NOMO-1 (cell line): ENCODE measurements at regions not wholly inside any gene's neighbourhood (a gene's known extent, or its start where the extent isn't known, plus 50 kb on each side); places are given as distances from the start of the nearest gene placed in this dataset.
"Not testable (repeated sequence)": the region's sequence is repeated elsewhere in the genome, so short reads cannot be mapped to it uniquely, and the experiment has no call there.

Experiments used
- DNase-seq, 2 experiments: peaks; one replicate each; lab custom pipeline; 2025; ENCODE audit not compliant: unreplicated experiment in 2 of 2; lab: John Stamatoyannopoulos, UW

DNA sequence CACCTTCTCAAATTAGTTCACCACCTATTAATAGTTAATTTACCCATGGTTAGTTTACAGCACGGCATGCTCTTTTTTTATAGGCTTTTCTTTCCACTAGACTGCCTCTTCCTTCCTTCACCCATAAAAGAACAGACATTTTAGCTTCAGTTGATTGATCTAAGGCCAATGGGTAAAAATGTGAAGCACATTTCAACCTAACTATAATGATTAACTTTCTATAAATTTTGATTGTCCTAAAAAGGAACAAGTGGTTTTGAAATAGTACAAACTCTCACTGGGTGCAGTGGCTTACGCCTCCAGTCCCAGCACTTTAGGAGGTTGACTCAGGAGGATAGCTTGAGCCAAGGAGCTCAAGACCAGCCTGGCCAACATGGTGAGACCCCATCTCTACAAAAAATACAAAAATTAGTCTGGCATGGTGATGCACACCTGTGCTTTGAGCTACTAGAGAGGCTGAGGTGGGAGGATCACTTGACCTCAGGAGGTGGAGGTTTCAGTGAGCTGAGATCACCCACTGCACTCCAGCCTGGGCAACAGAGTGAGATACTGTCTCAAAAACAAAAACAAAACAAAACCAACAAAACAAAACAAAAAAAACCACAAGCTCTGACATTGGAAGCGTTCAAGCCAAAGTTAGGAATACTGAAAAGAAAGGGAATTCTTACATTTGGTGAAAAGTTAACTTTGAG, 89.9 kb upstream of the FAT1 start:
- no peak for DNase-seq

DNA sequence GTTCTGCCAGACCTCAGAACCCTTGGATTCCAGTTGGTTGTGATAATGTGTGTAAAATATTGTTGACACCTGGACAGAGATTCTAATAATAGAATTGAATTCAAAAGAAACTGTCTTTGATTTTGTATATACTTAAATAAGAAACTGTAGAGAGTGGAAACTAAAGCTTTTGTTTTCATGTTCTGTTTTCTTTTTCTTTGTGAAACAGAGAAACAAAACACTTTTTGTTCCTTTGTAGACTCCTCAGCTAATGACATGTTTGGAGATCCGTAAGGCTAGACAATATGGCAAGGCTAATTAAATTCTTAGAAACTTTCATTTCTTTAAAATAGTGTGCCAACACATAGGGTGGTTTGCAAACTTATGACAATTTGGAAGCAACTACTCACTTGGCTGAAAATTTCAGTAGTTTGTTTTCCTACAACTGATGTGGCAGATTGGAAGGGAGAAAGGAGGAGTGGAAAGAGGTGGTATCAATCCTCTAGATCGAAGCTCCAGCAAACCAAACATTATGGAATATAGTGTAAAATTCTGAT, 90.9 kb upstream of the FAT1 start:
- no peak for DNase-seq

DNA sequence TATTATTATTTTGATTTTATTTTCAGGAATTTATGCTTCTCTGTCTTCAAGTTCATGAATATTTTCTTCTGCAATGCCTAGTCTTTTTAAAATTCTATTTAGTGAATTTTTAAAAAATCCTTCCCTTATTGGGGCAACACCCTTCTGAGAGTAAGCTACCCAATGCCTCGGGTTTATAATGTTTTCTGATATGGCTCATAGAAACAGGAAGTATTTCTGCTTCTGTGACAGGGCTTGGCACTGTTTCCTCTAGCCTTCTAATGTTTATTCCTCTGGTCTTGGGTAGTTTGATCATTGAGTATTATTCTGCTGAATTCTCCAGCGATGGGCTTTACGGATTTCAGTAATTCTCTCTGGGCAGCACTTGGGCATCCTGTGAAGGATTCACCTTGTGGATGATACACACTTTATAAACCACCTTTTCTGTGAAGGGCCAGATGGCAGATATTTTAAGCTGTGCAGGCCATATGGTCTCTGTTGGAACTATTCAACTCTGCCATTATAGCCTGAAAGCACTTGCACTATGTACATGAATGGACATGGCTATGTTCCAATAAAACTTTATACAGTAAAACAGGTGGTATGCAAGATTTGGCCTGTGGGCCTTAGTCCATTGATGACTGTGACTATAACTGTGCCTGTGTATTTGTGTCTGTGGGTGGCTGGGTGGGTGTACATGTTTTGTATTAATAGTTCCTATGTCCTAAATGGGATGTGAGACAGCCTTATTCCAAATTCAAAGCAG, 95.9 kb upstream of the FAT1 start:
- DNase-seq = peak; percentile 7 to 49

DNA sequence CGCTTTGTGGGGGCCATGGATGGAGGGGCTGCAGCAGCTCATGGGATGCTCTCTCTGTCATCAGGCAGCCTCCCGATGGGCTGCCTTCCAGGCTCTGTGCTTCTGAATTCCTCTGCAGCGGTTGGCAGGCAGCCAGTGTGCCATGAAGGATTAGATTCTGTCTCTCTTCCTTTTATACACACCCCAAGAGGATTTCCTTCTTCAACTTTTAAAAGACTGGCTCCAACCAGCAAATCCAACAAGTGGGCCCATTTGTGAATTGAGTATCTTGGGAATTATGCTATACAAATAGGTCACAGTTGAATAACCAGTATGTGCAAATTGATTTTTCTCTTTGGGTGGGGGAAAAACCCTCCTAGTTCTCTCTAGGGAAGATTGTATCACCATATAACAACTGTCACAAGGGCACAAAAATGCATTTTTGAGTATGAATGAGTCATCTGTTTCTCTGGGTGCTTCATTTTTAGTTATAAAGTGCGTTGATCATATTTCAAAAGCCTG, 96.8 kb upstream of the FAT1 start:
- DNase-seq = no peak

DNA sequence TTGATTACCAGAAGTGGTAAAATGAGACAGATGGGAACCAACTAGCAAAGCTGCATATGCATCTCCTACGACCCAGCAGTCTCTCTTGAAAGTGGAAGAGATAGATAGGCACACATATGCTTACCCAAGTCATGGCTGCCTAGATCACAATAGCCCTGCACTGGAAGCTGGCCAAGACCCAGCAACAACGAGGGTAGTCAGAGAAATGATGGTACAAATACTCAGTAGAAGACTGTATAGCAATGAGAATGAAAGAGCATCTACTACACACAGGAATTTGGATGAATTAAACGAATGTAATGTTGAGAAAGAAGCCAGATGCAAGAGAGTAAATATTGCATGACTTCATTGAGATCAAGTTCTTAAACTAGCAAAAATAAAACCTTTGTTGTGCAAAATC, 100.3 kb upstream of the FAT1 start:
- no peak for DNase-seq

DNA sequence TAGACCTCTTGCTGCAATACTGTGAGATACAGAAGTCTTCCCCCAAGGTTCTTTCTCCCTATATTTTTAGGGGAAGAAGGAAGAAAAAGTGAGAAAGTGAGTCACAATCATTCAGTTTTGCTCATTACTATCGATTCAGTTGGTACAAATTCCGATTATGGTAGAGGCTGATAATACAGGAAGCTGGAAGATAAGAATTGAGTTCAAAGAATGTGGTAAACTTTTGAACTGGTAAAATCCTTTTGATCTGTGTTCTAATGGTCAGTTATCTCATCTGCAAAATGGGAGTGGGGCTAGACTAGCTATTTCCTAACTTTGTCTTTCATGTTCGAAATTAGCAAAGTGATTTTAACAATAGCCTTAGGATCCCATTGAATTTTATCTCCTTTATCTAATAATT, 101.4 kb upstream of the FAT1 start:
- DNase-seq = no peak

DNA sequence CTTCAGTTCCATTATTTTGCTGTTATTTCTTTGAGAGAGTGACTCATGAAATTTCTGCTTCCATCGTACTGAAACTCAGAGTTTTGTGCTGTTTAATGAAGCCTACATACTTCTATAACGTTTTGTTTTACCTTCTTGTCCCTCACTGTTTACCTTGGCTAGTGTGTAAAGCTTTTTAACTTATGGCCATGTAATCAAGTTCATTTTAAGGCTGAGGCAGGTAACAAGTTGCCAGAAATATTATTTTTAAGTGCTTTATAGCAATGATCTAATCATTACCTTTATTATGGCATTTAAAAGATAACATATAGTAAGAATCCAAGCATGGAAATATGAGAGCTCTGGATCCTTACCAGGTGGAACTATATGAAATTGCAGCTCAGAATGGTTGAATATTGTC, 102.3 kb upstream of the FAT1 start:
- no peak for DNase-seq

DNA sequence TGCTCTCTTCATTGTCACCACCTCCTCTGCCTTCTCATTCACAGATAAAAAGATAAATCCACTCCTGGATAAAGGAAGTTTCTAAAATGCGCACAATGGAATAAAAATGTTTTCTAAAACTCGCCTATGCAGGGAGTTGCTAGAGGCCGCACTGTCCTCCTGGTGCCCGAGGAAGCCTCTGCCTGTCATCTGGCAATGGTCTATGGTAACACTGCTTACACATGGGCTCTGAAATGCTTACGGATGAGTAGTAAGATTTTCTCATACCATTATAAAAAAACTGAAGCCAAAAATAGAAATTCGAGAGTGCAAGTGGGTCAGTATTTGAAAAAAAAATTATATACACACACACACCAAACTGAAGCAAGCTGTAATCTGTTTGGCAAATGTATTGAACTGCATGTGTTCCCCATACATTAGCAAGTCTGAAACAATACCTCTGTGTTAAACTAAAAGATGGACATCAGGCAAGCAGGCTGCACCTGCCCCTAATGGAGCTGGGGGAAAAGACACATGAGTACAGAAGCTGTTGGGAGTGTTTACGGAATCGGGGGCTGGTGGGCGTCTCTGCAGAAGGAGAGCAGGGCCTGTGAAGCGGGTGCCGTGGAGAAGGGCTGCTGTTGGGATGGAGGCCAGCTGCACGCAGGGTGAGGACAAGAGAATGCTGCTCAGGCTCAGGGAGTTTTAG, 103.3 kb upstream of the FAT1 start:
- DNase-seq = no peak

DNA sequence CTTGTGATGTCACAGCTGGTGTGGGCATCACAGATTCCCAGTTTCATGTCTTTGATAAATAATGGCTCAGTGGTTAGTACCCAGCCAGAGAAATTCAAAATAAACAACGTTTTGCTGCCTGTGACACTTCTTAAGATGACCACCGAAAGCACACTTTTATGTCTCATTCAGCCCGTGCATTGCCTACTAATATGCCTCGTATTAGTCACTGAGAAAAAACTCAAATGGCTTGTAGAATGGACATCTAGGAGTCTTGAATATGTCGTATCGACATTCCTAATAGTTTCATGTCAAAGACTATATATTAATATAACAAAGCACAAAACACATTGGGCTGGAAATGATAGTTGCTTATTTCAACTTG, 103.9 kb upstream of the FAT1 start:
- no peak for DNase-seq

DNA sequence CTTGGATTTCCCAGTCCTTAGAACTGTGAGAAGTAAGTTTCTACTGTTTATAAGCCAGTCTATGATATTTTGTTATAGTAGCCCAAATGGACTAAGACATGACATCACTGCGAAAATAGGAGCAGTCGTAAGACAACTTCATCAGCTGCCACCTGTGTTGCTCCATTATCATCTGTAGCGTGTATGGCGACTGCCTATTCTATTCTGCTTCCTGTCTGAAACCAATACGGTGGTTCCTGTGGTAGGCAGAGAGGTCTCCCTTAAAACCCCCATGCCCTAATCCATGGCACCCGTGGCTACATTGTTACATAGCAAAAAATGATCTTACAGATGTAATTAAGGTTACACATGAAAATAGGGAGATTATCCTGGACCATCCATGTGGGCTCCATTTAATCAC, 105.4 kb upstream of the FAT1 start:
- DNase-seq = no peak

DNA sequence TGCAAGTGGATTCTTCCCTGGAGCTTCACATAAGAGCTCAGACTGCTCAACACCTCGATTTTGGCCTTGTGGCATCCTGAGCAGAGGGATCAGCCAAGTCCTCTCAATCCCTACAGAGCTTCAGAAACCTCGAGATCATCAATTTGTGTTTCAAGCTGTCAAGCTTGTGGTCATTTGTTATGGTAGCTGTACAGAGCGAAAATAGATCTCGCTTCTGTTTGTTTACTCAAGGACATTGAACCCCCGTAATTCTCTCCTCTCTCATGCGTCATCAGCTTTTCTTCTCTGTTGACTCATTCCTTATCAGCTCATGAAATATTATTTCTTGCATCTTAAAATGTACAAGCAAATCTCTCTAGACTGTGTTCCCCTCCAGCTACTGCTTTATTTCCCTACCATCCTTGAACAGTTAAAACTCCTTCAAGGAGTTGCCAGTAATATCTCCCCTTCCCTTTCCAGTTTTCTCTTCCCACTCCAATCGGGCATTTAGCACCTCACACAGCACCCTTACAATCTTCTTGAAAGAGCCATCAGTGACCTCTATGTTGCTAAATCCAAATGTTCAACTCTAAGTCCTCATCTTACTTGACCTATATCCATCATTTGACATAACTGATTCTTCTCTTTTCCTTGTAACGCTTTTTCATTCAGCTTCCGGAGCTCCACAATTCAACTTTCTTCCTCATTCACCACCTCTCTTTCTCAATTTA, 106.2 kb upstream of the FAT1 start:
- DNase-seq = no peak

DNA sequence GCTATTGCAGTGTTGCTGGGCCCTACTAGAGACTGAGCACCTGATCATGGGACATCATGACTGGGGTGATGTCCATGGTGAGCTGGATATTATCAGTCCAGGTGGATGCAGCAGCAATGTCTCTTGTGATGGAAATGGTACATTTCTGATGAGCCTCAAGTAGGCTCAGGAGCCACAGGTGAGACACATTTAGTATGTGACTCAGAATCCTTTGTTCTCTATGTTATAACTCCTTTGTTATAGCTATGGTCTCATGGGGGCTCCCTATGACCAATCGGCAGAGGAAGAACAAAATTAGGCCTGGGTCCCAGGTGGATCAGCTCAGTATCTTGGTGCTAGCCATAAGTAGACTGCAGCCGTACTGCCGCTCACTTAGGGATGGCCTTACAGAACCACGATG, 107.9 kb upstream of the FAT1 start:
- no peak for DNase-seq

DNA sequence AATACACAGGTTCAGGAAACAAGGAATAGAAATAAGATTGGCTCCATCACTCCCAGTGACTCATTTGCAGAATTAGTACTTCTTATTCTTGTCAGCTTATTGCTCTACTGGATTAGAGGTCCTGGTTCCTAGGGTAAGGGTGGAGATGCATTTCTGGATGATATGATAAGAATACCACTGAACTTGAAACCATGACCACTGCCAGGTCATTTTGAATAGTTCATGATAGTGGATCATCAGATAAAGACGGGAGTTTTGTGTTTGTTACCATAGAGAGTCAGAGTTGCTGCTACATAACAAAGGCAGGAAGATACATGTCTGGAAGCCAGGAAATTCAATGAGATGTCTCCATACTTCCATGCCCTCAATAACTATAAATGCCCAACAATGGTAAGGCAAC, 109.2 kb upstream of the FAT1 start:
- DNase-seq = no peak

DNA sequence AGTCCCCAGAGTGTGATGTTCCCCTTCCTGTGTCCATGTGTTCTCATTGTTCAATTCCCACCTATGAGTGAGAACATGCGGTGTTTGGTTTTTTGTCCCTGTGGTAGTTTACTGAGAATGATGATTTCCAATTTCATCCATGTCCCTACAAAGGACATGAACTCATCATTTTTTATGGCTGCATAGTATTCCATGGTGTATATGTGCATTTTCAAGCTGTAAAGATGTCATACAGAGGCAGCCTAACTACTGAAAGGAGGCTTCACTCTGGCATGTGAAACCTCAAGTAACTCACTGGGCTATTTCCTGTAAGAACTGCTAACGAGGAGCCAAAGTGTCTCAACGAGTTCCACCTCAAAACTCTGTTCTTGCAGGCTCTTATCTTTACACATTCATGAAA, 113.8 kb upstream of the FAT1 start:
- DNase-seq = not testable (repeated sequence)

DNA sequence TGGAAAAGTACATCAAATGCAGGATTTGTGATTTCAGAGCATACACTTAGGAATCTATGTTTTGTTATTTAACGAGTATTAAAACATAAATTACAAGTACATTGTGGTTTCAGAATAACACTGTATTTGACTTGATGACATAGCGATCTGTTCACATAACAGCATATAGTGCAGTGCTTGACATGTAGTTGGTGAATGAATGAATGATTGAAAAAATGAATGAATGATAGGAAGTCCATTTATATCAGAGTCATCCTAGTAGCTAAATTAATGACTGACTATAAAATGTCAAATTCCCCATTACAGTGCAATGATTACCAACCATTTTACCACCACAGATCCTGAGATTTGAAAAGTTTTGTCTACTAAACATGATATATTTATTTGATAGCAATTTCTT, 114.6 kb upstream of the FAT1 start:
- no peak for DNase-seq

DNA sequence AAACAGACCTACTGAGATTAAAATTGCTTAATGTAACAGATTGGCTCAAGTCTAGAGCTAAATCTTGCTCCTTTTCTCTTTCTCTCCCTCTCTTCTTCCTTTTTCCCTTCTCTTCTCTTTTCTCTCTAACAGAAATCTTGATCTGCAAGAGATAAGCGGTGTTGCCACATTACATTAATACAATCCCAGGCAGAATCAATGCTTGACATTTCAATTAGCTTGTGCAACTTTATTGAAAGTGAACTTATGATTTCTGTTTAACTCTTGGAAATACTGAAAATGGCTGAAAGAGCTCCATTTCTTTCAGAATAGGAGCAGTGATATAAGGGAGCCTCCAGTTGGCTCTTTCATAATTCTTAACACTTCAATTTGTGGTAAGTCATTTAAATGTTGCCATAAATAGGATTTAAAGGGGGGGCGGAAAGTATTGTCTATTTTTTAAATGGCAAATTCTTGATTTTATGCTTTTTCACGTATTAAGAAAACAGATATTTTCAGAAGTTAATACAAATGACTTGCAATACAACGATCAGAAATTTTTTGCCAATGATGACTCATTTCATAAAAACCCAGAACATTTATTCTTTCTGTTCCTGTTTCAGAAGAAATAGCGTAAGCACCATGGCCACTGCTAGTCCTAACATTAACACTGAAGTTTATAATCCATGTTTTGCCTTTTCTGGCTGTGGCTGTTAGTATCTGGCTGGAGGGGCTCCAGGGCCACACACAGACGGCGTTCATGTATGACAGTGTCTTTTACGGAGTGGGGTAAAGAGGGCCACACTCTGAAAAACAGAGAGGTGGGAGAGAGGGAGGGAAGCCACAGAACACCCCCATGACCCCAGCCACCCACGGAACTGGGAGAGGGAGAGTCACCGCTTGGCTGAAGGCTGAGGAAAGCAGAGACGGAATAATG, 115.7 kb upstream of the FAT1 start:
- peak; percentile 65 to 90 for DNase-seq

DNA sequence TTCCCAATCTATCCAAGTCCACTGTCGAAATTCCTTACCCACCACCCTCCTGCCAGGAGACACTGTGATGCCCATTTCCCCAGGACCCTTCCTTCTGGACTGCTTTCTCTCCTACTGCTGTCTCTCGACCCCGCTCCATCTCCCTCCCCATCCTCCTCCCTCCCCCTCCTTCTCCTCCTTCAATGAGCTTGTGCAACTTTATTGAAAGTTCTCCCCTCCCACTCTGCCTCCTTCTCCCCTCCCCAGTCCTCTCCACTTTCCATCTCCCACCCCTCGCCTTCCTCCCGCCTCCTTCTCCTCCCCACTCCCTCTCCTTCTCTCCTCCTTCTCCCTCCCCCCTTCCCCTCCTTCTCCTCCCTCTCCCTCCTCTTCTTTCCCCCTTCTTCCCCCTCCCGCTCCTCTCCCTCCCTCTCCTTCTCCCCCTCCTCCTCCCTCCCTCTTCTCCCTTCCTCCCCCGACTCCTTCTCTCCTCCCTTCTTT, 116.6 kb upstream of the FAT1 start:
- DNase-seq = peak; percentile 54 to 73

DNA sequence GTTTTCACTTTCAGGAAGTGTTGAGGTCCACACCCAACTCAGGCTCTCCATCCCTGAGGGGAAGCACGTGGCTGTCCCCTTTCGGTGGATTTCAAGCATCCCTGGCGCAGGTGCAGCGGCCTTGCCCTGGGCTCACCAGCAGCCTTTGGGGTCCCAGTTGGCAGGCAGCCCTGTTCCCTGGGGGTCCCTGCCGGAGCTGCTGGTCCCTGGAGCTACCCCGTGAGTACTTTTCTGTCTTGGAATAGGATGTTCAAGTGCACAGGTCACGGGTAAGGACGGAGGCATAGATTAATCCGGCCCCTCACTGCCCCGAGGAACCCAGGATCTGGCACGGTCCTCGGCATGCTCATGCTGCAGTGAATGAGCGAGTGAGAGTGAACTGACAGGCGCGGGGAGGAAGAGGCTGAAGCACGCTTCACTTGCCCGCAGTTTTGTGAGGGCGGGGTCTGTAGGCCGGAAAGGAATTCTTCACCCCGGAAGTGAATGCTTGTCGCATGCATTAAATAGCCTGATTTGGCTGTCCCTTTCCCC, 117.2 kb upstream of the FAT1 start:
- peak; percentile 19 to 51 for DNase-seq

DNA sequence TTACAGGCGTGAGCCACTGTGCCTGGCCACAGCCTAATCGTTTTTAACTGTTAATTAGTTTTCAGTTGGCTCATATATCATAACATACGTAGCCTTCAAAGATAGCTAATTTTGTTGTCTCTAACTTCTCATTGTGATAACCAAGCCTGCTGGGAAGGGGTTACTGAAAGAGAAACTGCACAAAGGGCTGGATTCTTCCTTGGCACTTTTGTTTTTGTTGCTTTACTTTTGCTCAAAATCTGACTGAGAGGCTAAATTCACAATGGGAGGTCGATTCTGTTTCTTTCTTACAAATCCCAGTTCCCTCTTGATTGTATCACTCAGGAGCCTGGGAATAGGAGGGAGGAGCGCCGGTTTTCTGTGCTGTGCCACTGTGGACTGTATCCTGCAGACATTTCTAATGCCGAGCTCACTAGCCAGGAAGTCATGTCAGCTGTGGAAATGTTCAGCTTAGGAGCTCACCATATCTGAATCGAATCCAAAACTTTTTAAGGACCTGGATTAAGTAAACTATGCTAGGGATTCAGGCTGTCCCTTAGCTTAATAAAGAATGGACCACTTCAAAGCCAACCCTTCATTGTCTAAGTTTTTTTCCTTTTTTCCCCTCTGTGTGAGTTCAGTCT, 120.5 kb upstream of the FAT1 start:
- peak; percentile 27 to 38 for DNase-seq
